OCI-LY7 (cell line): ENCODE measurements at regions not wholly inside any gene's neighbourhood (a gene's known extent, or its start where the extent isn't known, plus 50 kb on each side); places are given as distances from the start of the nearest gene placed in this dataset.

ENCODE experiments used
- EZH2phosphoT487 ChIP-seq: fragments of 200-600 bp; sonication (generic); IDR thresholded peaks from 2 replicates; pipeline ENCODE4 v1.6.1; 2018; ENCODE audit warnings: low read depth, borderline replicate concordance, mild to moderate bottlenecking, mixed run types, antibody characterized with exemption, low read length, moderate library complexity, mixed read lengths
- TF ChIP-seq, protein P1 (sequence below): fragments of 200-600 bp; sonication (generic); conservative IDR thresholded peaks from 2 replicates; pipeline ENCODE4 v1.5.1; 2014; ENCODE audit warnings: mild to moderate bottlenecking, antibody characterized with exemption, low read length, moderate library complexity, mixed read lengths

DNA sequence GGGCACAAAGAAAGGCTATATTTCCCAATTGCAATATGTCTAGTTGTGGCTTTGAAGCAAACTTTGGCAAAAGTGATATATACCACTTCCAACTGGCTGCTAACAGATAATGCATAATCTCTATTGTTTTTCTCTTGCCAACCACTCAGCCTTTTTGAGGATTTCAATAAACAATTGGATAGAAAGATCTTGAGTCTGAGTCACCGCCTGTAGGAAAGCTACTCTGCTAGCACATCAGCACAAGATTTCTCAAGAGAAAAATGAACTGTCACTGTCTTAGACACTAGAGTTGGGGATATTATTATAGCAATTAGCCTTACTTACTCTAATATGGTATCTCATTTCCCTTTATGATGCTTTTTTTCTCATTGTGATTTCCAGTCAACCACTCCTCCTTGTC is 119.7 kb downstream of the SST start:
- TF ChIP-seq, protein P1, sequence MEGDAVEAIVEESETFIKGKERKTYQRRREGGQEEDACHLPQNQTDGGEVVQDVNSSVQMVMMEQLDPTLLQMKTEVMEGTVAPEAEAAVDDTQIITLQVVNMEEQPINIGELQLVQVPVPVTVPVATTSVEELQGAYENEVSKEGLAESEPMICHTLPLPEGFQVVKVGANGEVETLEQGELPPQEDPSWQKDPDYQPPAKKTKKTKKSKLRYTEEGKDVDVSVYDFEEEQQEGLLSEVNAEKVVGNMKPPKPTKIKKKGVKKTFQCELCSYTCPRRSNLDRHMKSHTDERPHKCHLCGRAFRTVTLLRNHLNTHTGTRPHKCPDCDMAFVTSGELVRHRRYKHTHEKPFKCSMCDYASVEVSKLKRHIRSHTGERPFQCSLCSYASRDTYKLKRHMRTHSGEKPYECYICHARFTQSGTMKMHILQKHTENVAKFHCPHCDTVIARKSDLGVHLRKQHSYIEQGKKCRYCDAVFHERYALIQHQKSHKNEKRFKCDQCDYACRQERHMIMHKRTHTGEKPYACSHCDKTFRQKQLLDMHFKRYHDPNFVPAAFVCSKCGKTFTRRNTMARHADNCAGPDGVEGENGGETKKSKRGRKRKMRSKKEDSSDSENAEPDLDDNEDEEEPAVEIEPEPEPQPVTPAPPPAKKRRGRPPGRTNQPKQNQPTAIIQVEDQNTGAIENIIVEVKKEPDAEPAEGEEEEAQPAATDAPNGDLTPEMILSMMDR = no peak
- TF ChIP-seq EZH2phosphoT487 = no peak
